Body of pancreas (tissue), 4 donors: ENCODE measurements at regions not wholly inside any gene's neighbourhood (a gene's known extent, or its start where the extent isn't known, plus 50 kb on each side); places are given as distances from the start of the nearest gene placed in this dataset.

Experiments
- ATAC-seq: fragments of 150-250 bp; one replicate; pipeline ENCODE4 v1.9.1; 2016
- DNase-seq, 4 donors: peaks; one replicate each; pipeline ENCODE4 v3.0.0-alpha.2; 2019
- H3K27ac ChIP-seq, 4 donors: fragments of 200-600 bp; sonication (generic); 1 replicate in 3 of 4; 2 replicates in 1 of 4; pipeline versions ENCODE4 v1.5.1 to v1.6.1; 2016 to 2019; ENCODE audit warnings: mild to moderate bottlenecking in 1 of 4, mixed read lengths in 1 of 4, moderate library complexity in 1 of 4
- H3K27me3 ChIP-seq, 2 donors: fragments of 200-600 bp; sonication (generic); one replicate each; pipeline ENCODE4 v1.6.0; 2016; ENCODE audit warnings: mild to moderate bottlenecking in 1 of 2
- H3K36me3 ChIP-seq, 2 donors: fragments of 200-600 bp; sonication (generic); replicated peaks in 1 of 2; 2 replicates each; pipeline ENCODE4 v1.5.1; 2016; ENCODE audit warnings: low read depth in 2 of 2; ENCODE audit not compliant: insufficient read depth in 1 of 2
- H3K4me1 ChIP-seq: fragments of 200-600 bp; sonication (generic); one replicate; pipeline ENCODE4 v1.6.0; 2016
- H3K4me3 ChIP-seq, 2 donors: fragments of 200-600 bp; sonication (generic); 1 replicate in 1 of 2; 2 replicates in 1 of 2; pipeline ENCODE4 v1.5.1; 2016 to 2019
- H3K9me3 ChIP-seq, 3 donors: fragments of 200-600 bp; sonication (generic); 1 replicate in 2 of 3; 2 replicates in 1 of 3; pipeline ENCODE4 v1.5.1; 2016
- POLR2A ChIP-seq, 3 donors: fragments of 450-650 bp; IDR thresholded peaks; one replicate each; pipeline ENCODE4 v1.6.1; 2016; ENCODE audit warnings: antibody characterized with exemption in 3 of 3, mild to moderate bottlenecking in 2 of 3
- WGBS, 2 donors: methylation state at CpG; one replicate each; pipeline ENCODE4 v1.1.5; 2017; 5-methylcytosine and 5-hydroxymethylcytosine counted together
- intact Hi-C: fragments of 100-400 bp; cut with DNase I; formaldehyde crosslinking; loops from one replicate; pipeline ENCODE4 v1.15.1; 2023
- TF ChIP-seq, protein P1 (sequence below), 7 experiments: fragments of 450-650 bp in 4 of 7; fragments of 200-600 bp in 3 of 7; sonication (generic) in 3 of 7; IDR thresholded peaks; one replicate each; pipeline ENCODE4 v1.5.1; 2016 to 2019; ENCODE audit warnings: antibody characterized with exemption in 7 of 7

DNA sequence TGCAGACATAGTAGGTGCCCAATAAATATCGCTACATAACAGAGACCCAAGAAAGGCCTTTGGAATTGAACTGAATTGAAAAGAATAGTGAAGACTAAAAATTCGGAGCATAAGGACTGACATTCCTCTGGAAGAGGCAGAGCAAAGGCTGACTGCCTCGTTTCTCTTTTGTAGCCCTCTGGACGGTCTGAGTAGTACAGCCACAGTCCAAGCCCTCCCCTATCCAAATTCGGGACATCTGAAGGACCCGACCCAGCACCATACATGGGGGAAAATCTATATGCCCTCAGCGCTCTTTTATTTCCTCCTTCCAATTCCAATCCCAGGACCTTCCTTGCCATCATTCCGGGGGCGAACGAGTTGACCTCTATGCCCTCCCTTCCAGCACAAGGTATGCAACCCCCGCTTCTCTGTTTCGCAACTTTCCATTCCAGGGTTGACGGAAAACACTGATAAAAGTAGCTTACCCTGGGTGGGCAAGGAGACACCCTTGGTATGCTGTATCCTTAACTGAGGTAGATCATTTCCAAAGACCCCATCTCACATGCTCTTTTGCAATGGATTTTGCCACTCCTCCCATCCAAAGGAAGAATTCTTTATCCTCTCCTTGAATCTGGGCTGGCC is 127.4 kb upstream of the MAP1LC3B2 start:
- Histone ChIP-seq H3K27ac (no peak overlapping the region), H3K27me3 (no peaks in the 10 kb centered on the region), H3K36me3 (no peaks in the 10 kb centered on the region), H3K4me3 (no peak overlapping the region), H3K4me1 (peaks cover 21% of the 10 kb centered on the region), H3K9me3 (no peaks in the 10 kb centered on the region)
- DNase-seq = no peak
- no peak for ATAC-seq
- WGBS, 2 donors = 79 to 80% methylated on average over 13 of the region's 13 CpGs
- intact Hi-C loops = no loop called here
- TF ChIP-seq, protein P1, sequence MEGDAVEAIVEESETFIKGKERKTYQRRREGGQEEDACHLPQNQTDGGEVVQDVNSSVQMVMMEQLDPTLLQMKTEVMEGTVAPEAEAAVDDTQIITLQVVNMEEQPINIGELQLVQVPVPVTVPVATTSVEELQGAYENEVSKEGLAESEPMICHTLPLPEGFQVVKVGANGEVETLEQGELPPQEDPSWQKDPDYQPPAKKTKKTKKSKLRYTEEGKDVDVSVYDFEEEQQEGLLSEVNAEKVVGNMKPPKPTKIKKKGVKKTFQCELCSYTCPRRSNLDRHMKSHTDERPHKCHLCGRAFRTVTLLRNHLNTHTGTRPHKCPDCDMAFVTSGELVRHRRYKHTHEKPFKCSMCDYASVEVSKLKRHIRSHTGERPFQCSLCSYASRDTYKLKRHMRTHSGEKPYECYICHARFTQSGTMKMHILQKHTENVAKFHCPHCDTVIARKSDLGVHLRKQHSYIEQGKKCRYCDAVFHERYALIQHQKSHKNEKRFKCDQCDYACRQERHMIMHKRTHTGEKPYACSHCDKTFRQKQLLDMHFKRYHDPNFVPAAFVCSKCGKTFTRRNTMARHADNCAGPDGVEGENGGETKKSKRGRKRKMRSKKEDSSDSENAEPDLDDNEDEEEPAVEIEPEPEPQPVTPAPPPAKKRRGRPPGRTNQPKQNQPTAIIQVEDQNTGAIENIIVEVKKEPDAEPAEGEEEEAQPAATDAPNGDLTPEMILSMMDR (IDR thresholded peaks at IDR 0.05) = no peak
- no peak for TF ChIP-seq POLR2A (IDR thresholded peaks at IDR 0.05)

GRCh38 chr12:116432314-116432750 is 126.8 kb upstream of the MAP1LC3B2 start:
- Histone ChIP-seq H3K36me3 (no peaks in the 10 kb centered on the region), H3K27me3 (no peaks in the 10 kb centered on the region), H3K4me3 (no peak overlapping the region), H3K27ac (no peak overlapping the region), H3K4me1 (peaks cover 24% of the 10 kb centered on the region), H3K9me3 (no peaks in the 10 kb centered on the region)
- intact Hi-C loops = no loop called here
- TF ChIP-seq, protein P1 (IDR thresholded peaks at IDR 0.05) = no peak
- TF ChIP-seq POLR2A (IDR thresholded peaks at IDR 0.05) = no peak
- ATAC-seq (no peak), DNase-seq (peak in 1 of 4 donors; percentile 6)
- 86 to 87% methylated on average over 4 of the region's 4 CpGs for WGBS, 2 donors

DNA sequence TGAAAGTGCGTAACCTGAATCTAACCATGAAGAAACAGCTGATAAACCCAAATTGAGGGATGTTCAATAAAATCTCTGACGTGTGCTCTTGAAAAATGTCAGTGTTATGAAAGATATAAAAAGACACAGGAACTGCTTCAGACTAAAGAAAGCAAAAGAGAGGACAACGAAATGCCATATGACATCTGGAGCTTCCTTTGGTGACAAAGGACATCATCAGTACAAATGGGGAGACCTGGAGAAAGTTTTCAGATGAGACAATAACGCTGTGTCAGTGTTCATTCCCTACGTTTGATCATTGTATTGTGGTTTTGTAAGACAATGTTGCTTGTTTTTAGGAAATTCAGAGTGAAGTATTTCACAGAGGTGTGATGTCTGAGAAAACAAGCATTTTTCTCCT is 125.9 kb upstream of the MAP1LC3B2 start:
- Histone ChIP-seq H3K4me3 (no peak overlapping the region), H3K27me3 (no peaks in the 10 kb centered on the region), H3K9me3 (no peaks in the 10 kb centered on the region), H3K27ac (no peak overlapping the region), H3K36me3 (no peaks in the 10 kb centered on the region), H3K4me1 (peaks cover 24% of the 10 kb centered on the region)
- ATAC-seq (no peak), DNase-seq (no peak)
- intact Hi-C loops = no loop called here
- TF ChIP-seq POLR2A (IDR thresholded peaks at IDR 0.05) = no peak
- TF ChIP-seq, protein P1 (IDR thresholded peaks at IDR 0.05) = no peak
- 75 to 80% methylated on average over 5 of the region's 5 CpGs for WGBS, 2 donors

GRCh38 chr12:116434155-116435011 is 124.8 kb upstream of the MAP1LC3B2 start:
- H3K4me1 ChIP-seq = peaks cover 24% of the 10 kb centered on the region
- peak overlapping the region in 1 of 4 donors; percentile 18 for H3K27ac ChIP-seq
- H3K36me3 ChIP-seq = no peaks in the 10 kb centered on the region
- intact Hi-C loops = no loop called here
- no peaks in the 10 kb centered on the region for H3K27me3 ChIP-seq
- peak; percentile 57 to 77 (median 74) for DNase-seq
- H3K9me3 ChIP-seq = no peaks in the 10 kb centered on the region
- TF ChIP-seq, protein P1 (IDR thresholded peaks at IDR 0.05) = peak in 2 of 7 experiments; percentile 5 to 7
- no peak for TF ChIP-seq POLR2A (IDR thresholded peaks at IDR 0.05)
- WGBS, 2 donors = 11 to 35% methylated on average over 13 to 17 of the region's 17 CpGs
- H3K4me3 ChIP-seq = no peak overlapping the region
- ATAC-seq = peak; percentile 78
